ENCODE measurements at regions not wholly inside any gene's neighbourhood (a gene's known extent, or its start where the extent isn't known, plus 50 kb on each side); places are given as distances from the start of the nearest gene placed in this dataset.

DNA sequence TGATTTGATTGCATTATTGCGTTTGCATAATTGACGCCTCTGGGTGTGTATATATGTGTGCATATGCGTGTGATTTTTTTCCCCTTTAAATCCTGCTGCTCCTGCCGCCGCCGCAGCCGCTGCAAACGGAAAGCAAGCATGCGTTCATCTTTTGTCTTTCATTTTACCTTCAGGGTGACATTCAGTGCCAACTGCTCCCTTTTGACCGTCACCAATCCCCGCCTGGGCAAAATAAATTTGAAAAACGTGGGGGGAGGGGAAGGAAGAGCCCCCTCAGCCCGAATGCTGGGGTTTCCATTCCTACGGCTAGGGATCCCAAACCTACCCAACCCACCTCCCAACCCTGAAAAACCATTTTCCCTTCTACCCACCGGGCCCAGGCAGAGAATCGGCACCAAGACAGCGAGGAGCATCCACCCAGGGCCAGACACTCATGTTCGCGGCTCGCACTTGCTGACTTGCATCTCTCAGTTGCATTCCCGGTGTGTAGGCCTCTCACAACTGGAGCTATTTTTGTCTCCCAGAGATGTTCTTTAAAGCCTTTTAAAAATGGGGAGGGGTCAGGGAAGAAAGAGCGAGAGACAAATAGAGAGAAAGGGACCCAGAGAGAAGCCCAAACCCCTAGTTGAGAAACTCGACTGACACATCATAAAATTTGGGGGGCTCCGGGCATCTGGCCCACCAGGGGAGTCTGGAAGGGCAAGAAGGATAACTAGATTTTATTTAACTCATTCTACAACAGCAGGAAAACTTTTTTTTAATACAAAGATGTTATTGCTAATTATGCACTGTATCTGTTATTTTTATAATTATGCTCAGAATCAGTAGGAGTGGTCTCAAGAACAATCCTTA is 367.1 kb upstream of the ESRRG start:
- DNase-seq (ENCODE audit: low spot score) = no peak

DNA sequence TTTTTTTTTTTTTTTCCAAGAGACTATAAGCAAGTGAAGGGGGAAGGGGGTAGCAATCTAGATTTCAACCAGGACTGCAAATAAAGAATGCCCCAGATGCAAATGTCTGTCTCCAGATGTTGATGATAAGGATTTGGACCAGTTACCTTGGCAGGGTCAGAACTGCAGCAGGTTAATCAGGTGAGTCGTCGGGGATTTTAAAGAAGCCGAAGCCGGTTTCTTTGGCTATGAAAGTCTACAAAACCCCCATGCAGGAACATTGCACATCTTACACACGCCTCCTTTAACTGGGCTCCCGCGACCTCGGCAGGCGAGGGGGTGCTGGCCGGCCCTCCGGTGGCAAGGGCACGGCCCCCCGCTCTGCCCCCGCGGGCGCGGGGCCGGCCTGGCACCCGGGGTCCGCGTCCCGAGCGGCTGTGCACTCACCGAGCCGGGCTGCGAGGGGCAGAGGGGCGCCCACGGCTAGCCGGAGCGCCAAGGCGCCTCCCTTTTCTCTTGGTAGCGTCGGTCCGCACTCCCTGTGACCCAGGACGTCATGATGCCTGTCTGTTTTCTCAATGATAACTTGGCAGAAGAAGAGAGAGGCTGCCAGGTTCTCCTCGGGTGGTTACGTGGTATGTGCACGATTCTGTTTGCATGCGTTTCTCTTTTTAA is 366.3 kb upstream of the ESRRG start:
- DNase-seq (ENCODE audit: low spot score) = peak; percentile 72

DNA sequence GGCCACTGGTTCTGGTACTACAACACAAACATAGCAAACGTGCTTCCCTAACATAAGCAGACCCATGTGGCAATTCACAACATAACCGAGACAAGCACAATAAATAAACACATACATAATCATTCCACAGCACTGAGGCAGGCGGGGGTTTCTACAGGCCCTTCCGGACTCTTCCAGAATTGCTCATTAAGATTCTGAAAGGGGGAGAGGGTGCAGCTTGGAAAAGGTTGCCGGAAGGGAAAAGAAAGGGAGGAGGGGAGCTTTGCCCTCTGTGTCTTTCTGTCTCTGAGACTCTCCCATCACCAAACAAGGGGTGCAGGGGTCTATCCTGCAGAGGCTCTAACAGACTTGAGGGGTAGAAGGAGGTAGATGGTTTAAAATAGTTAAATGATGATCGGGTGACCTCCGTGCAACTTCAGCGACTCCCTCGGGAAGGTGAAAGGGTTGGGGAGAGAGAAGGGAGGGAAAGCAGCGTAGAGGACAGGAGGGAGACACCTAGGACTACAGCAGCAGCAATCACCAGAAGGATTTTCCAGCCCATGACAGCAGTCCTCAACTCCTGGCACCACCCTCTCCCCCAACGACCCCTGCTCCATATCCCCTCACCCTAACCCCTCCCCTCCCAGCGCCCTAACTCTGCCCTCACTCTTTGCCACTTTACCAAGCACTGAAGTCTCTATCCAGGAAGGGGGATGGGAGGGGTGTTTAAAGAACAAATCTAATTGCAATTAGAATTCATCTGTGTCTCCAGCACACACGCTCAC is 365.5 kb upstream of the ESRRG start:
- DNase-seq (ENCODE audit: low spot score) = peak; percentile 48

DNA sequence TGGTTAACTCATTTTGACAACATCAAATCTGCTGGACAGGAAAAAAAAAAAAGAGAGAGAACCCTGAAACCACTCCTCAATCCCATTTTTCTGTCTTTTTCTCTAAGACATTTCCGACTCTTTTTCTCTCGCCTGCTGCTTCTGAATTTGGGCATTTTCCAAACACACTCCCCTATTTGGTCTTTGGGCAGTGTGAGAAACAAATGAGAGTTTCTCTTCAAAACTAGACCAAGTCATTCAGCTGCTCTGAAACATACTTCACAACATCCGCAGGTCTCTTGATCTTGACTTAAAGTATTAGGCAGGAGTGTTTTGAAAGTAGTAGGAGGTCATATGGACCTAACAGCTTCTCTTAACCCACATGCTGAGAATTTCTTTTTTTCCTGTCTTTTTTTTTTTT is 364.8 kb upstream of the ESRRG start:
- peak; percentile 60 for DNase-seq (ENCODE audit: low spot score)

DNA sequence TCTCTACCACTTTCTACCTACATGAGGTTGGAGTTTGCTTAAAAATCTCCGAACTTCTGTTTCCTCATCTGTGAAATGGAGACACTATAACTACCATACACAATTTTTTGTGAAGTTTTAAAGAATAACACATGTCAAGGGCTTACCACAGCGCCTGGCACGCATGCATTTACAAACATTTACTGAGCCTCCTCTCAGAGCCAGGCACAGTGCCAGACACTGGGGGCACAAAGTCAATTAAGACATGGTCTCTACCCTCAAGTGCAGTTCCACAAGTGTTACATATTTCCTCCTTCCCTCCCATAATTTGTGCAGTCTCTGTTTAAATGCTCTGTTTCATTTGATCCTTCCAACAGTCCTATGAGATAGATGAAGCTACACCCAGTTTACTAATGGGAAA is 356.4 kb upstream of the ESRRG start:
- DNase-seq (ENCODE audit: low spot score) = no peak

DNA sequence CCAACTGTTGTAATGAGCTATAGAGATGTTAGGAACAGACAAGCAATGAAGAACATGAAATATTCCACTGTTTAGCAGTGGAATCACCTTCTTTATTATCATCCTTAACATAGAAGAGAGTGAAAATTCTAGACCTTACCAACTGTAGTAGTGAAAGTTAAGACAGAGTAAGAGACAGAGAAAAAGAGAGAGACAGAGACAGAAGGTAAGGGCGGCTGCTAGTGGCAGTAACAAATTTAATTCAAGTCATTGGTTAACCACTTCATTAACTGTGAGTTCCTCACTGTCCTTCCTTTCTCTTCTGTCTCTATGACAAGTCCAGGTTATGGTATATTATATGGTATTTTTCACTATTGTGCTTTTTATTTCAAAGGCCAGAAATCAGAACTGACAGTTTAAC is 355.7 kb upstream of the ESRRG start:
- DNase-seq (ENCODE audit: low spot score) = no peak

DNA sequence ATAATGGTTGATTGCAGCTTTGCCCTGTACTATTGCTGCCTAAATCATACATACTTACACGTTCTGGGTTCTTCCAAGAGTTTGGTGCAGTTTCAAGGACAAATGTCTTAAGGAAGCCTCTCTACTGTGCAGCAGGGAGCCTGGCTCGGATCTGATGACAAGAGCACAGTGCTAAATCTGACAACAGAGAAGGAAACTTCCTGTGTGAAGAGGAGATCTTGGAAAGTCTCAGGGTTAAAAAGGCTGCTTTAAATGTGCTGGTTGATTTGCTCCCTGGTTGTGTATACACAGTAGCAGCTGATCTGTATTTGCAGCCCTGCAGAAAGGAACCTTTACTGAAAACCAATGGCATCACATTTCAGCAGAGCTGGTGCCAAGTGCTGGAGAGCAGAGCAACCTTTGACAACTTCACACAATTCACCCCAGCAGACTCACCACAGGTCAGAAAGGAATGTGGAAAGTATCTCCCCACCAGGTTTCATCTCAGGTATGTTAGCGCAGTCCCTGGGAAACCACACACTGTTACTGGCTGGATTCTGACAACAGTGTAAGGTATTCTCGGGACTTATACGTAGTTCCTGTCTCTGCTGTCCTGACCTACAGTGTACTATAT is 355.0 kb upstream of the ESRRG start:
- DNase-seq (ENCODE audit: low spot score) = peak; percentile 60

DNA sequence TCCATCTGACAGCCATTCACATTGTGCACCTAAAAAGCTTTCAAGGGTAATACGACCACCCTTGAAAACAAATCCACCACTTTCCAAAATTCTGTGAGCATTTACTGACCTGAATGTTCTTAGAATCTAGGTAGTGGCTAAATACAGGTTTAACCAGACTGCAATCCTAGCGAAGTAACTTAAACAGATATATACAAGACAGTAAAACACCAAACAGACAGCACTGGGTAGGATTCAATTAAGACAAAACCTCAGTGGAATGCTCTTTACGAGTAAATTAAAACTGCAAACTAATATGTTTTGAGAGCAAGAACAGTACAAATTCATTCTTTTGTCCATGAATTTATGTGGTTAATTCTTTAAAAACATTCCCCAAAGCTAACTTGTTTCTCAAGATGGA is 354.2 kb upstream of the ESRRG start:
- no peak for DNase-seq (ENCODE audit: low spot score)

DNA sequence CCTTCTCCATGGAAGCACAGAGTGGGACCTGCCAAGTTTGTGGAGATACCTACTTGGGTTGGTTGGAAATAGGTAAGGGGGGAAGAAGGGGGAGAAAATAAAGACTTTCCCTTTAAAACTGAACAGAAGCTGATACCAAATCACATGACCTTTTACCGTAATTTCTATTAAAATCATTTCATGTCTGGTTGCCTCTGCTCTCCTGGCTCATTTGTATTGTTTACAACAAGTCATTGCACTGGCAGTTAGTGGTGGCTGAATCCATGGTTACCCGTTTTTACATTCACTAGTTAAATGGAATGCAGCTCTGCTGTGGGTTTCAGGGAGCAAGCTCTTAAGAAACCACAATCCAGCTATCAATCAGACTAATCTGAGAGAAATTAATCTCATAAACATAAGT is 353.7 kb upstream of the ESRRG start:
- DNase-seq (ENCODE audit: low spot score) = no peak

DNA sequence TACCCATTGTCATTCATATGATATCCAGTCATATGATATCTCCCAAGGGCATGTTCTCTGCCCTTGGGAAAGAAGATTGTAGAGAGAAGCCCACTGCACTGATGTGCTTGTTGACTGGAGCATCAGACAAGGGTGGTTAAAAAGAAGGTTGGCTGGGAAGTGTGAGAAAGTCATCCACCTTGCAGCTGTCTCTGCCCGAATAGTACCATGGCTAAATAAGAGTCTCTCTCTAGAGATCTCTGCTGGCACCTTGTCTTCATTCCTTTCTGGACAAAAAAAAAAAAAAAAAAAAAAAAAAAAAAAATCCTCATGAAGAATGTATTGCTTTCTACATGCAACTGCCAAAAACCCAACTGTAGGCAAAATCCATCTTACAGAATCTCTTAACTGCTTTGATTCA is 349.7 kb upstream of the ESRRG start:
- no peak for DNase-seq (ENCODE audit: low spot score)

DNA sequence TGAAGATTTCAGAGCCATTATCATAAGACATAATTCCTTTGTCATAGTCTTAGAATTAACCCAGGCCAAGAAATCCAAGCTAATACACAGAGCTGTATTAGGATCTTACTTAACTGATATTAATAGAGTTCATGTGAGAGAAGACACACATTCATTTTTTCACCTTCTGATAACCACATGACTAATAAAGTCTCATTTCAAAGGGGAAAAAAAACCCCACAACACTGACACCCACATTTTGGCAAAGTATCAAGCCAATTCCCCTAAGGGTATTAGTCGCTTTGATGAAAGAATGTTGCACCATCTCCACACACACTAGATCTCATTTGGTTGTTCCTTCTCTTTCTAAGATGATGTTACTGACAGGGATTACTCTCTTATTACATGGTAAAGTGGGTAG is 344.4 kb upstream of the ESRRG start:
- DNase-seq (ENCODE audit: low spot score) = no peak

DNA sequence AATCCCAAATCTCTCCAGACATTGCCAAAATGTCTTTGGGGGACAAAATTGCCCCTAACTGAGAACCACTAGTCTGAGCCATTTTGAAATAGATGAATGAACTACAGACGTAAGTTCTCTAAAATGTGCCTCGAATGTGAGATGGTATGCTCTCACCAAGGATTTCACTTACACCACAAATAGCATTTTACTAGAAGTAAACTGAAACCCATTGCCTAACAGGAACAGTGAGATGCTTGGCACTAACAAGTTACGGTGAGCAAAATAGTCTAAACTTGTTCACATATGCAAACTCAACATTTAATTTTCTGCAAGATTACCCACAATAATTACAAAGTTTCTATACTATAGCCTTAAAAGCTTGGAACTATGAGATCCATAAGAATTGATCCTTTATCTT is 343.6 kb upstream of the ESRRG start:
- DNase-seq (ENCODE audit: low spot score) = no peak

DNA sequence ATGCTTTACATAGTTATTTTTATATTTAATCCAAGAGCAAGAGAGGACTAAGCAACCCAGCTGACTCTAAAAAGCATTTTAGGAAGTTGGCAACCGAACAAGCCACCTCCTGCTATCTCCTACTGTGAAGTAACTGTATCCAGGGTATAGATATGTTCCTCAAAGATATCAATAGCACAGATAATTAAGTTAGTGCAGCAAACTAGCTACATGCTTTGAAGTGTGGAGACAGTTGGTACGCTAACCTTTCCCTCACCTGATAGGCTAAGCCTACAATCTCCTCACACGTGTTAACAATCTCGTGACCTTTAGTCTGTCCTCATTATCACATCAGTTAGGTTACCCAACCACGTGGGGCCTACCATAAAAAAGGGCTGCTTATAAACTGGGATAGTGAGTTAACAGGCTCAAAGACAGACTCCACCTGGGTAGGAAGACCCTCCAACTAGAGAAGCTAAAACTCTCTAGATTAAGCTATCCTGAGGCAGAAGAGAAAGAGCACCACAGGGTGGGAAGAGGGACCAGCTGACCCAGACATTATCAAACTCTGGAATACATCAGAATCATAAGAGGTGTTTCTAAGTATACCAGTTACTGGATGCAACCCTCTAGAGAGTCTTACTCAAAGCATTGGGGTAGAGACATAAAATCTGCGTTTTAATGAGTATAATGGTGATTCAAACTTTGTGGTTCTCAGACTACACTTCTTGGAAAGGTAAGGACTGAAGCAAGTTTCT is 340.1 kb upstream of the ESRRG start:
- no peak for DNase-seq (ENCODE audit: low spot score)

DNA sequence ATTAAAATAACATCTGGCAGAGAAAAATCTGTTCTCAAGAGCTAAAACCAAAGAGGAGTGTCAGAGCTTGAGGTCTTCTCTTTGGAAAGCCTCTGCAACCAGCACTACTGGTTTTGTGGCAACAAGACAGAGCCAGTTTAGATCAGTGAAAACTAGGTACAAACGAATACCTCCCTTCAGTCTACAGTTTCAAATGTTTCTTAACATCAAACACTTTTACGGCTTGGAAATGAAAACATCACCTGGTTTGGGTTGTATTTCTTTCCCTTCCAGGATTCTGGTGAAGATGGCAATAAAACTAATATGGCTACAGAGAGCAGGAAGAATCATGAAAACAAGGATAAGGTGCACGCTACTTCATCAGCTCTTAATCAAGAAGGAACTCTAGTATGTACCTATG is 339.4 kb upstream of the ESRRG start:
- DNase-seq (ENCODE audit: low spot score) = no peak

DNA sequence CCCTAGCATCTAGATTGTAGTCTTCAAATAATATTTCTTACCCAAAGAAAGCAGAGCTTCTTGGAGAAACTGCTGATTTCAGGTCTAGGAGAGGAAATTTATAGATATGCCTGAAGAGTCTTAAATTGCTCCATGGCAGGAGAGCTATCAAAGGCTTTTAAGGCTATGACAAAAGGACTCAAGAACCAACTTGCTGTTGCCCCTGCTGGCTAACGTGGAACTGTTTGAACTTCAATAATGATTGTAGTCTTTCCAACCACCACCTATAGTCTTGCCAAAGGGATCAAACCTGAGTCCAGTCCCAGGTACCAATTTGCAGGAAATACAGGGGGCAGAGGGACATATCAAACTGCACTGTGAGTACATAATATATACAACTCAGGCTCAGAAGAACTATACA is 336.2 kb upstream of the ESRRG start:
- DNase-seq (ENCODE audit: low spot score) = no peak

DNA sequence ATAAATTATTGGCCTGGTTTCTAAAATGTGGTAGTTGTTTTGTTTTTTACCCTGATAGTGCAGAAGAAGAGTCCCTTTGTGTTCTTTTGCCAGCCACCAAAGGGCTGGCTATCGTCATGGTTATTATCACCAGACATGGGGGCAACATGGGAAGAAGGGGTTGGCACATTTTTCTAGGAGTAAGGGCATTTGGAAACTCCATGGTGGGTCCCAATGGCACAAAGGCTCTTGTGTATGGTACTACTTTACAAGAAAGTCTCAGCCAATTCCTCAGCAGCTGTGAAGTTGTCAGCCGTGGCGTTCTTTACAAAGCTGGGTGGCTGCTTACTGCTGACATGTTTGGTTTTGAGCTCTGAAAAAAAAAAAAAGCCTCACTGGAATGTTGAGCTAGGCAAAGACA is 330.4 kb upstream of the ESRRG start:
- peak; percentile 20 for DNase-seq (ENCODE audit: low spot score)

DNA sequence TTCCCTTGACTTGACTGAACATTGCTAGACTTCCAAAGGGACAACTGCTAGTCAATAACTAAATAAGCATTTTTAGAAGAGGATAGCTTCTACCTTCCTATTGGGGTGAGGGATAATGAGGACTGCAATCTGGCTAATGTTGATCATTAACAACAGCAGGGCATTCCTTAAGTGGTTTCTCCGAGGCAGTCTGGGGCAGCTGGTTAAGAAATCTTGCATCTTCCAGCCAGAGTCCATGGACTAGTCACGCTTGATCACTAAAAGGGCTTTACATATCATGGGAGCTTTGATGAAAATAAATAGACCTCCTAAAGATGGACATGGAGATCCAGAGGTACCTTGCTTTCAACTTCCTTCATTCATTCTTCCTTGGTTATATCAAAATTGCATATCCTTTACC is 329.4 kb upstream of the ESRRG start:
- DNase-seq (ENCODE audit: low spot score) = no peak

DNA sequence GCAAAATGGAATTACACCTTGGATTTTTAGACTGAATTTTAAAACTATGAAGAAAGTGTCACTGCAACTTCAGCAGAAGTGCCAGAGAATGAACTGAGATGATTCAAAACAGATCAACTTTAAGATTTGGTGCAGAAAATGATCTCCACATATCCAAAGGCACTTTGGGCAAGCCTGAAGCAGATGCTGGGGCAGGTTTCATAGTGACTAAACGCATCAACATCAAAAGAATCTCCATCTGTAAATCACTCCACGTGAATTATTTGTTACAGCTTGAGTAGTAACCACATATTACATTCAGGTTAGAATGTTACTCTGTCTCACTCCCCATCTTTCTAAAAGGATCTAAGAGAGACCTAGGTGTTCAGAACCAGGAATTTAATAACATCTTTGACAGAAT is 329.0 kb upstream of the ESRRG start:
- DNase-seq (ENCODE audit: low spot score) = no peak

DNA sequence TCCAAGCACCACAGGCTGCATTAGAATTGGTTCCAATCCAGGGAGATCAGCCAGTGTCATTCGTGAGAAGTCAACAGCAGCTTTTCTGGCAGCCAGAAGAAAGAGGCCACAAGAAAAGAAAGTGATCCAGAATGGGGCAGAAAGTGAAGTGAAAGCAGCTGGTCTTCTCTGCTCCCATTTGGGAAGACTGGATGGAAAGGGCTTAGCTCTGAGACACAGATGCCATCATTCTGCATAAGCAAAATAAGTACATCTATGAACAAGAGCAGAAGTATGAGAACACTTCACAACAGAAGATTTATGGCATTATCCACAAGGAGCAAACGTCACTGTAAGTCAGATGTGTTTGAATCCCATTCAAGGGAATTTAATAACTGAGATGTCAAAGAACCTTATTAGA is 326.5 kb upstream of the ESRRG start:
- no peak for DNase-seq (ENCODE audit: low spot score)

DNA sequence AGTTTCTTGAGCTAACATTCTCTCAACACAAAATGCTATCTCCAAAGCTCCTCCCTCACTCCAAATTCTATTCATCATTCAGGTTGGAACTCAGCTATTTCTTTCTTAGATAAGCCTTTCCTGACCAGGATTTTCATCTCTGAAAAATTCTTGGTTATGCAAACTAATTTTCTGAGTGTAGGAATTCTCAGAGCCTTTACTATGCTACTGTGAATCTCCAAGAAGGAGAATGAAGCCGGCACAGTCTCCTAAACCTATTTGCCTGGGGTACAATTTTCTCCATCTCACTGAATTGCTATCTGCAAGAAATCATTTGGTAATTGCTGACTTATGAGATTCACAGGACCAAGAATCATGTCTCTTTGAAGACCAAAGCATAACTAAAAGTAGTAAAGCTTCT is 325.9 kb upstream of the ESRRG start:
- DNase-seq (ENCODE audit: low spot score) = no peak

DNA sequence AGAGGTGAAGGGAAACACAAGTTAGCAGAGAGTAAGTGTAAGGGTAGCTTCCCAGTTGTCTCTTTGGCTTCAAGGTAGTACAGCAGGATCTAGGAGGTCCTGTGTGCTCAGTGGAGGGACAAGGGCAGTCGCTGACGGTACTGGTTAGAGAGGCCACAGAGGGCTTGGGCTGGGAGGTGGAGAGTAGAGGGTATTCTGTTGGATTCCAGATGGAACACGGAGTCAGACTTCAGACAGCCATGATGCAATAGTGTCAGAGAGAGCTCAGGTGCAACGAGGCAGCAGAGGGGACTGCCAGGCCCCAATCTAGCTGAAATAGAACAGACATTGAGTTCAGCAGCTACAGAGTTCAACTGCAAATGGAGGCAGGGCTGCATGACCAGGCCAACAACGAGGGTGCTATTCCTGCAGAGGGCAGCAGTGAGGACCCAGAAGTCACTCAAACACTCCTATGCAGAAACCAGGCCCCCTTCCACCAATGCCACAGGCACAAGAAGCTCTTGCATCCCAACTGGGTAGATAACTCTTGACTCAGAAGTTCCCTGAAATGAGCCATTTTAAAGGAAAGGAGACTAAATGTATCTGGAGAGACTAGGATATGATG is 325.0 kb upstream of the ESRRG start:
- DNase-seq (ENCODE audit: low spot score) = no peak
